NT2/D1 (cell line): ENCODE measurements at regions not wholly inside any gene's neighbourhood (a gene's known extent, or its start where the extent isn't known, plus 50 kb on each side); places are given as distances from the start of the nearest gene placed in this dataset.

ENCODE experiments used
- SUZ12 ChIP-seq: IDR thresholded peaks from 2 replicates; pipeline ENCODE4 v1.6.1; 2011; ENCODE audit not compliant: insufficient read length, insufficient read depth; ENCODE audit errors: extremely low read depth
- YY1 ChIP-seq: IDR thresholded peaks from 2 replicates; pipeline ENCODE4 v1.6.1; 2011; ENCODE audit not compliant: insufficient read length, insufficient read depth
- ZNF274 ChIP-seq: IDR thresholded peaks from 2 replicates; pipeline ENCODE4 v1.6.1; 2011; ENCODE audit warnings: mild to moderate bottlenecking, low read depth, low read length

GRCh38 chr2:224103651-224104050 lies 64.6 kb upstream of the SERPINE2 start:
- TF ChIP-seq ZNF274 = no peak
- TF ChIP-seq YY1 = no peak
- TF ChIP-seq SUZ12 = no peak
